SH-SY5Y (cell line): ENCODE measurements at regions not wholly inside any gene's neighbourhood (a gene's known extent, or its start where the extent isn't known, plus 50 kb on each side); places are given as distances from the start of the nearest gene placed in this dataset.

ENCODE experiments used
- GATA2 ChIP-seq: IDR thresholded peaks from 2 replicates; pipeline ENCODE4 v1.6.1; 2011; ENCODE audit warnings: mild to moderate bottlenecking, low read depth, low read length
- GATA3 ChIP-seq: IDR thresholded peaks from 2 replicates; pipeline ENCODE4 v1.6.1; 2011; ENCODE audit warnings: low read depth, mild to moderate bottlenecking, low read length, moderate library complexity

DNA sequence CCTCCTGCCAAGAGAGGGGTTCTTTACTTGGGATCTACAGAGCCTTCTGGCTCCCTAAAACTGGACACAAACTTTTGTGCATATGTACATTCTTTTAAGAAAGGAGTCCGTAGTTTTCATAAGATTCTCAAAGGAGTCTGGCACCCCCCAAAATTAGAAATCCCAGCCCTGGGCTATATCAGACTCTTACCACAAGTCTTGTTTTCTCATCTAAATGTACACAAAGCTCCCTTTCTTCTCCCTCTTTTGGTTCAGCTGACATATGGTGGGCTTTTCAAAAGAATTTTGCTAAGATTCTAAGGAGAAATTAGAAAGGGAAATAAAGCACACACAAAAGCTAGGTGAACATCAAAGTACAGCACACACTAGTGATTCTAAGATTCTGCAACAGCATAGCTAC, 114.4 kb downstream of the ENC1 start:
- TF ChIP-seq GATA2 (no peak), GATA3 (no peak)
